PC-9 (cell line): ENCODE measurements at regions not wholly inside any gene's neighbourhood (a gene's known extent, or its start where the extent isn't known, plus 50 kb on each side); places are given as distances from the start of the nearest gene placed in this dataset.

Source experiments
- BruUV-seq: library from RNA; stranded (reverse); fragments of 400-500 nt; replicated peaks from 2 replicates; lab custom pipeline; 2021; lab: Mats Ljungman, UMichigan
- CTCF ChIA-PET: fragments of 300-600 bp; sonication (Branson Sonifier 250); formaldehyde crosslinking; loops from one replicate; lab custom pipeline; 2022; ENCODE audit warnings: antibody characterized with exemption; lab: Charles Lee
- POLR2A ChIA-PET: fragments of 300-600 bp; sonication (Branson Sonifier 250); formaldehyde crosslinking; loops from one replicate; lab custom pipeline; 2022; ENCODE audit warnings: antibody characterized with exemption; ENCODE audit not compliant: unreplicated experiment; lab: Charles Lee
- DNase-seq, 2 experiments: peaks; one replicate each; pipeline versions ENCODE4 v3.0.0 to v3.0.0-alpha.2; 2015 to 2022; ENCODE audit warnings: mixed read lengths in 1 of 2
- H2AFZ ChIP-seq: fragments of 200-600 bp; sonication (generic); 2 replicates; pipeline ENCODE4 v1.8.1; 2017; ENCODE audit warnings: antibody characterized with exemption
- H3F3A ChIP-seq: fragments of 200-600 bp; sonication (generic); 2 replicates; pipeline ENCODE4 v1.8.1; 2017; ENCODE audit warnings: antibody characterized with exemption, mild to moderate bottlenecking, low read depth; ENCODE audit not compliant: insufficient read depth
- H3K27ac ChIP-seq: fragments of 200-600 bp; sonication (generic); 2 replicates; pipeline ENCODE4 v1.6.1; 2016; ENCODE audit warnings: mixed run types
- H3K27me3 ChIP-seq: fragments of 200-600 bp; sonication (generic); 2 replicates; pipeline ENCODE4 v1.6.1; 2016; ENCODE audit warnings: low read depth, mixed run types; ENCODE audit not compliant: insufficient read depth
- H3K36me3 ChIP-seq: fragments of 200-600 bp; sonication (generic); 2 replicates; pipeline ENCODE4 v1.6.1; 2016; ENCODE audit warnings: low read depth, mixed run types
- H3K4me1 ChIP-seq: fragments of 200-600 bp; sonication (generic); replicated peaks from 2 replicates; pipeline ENCODE4 v1.6.1; 2016; ENCODE audit warnings: mixed run types; ENCODE audit not compliant: insufficient read depth
- H3K4me2 ChIP-seq: fragments of 200-600 bp; sonication (generic); 2 replicates; pipeline ENCODE4 v1.6.1; 2017; ENCODE audit warnings: mixed run types
- H3K4me3 ChIP-seq: fragments of 200-600 bp; sonication (generic); 2 replicates; pipeline ENCODE4 v1.6.1; 2016; ENCODE audit warnings: mixed run types
- H3K79me2 ChIP-seq: fragments of 200-600 bp; sonication (generic); 2 replicates; pipeline ENCODE4 v1.6.1; 2017; ENCODE audit warnings: low read depth, mixed run types
- H3K9me2 ChIP-seq: fragments of 200-600 bp; sonication (generic); 2 replicates; pipeline ENCODE4 v1.8.1; 2017; ENCODE audit warnings: mild to moderate bottlenecking; ENCODE audit not compliant: insufficient read depth
- H3K9me3 ChIP-seq: fragments of 200-600 bp; sonication (generic); 2 replicates; pipeline ENCODE4 v1.8.1; 2016; ENCODE audit warnings: low read depth; ENCODE audit not compliant: insufficient read depth
- H4K20me1 ChIP-seq: fragments of 200-600 bp; sonication (generic); 2 replicates; pipeline ENCODE4 v1.8.1; 2017; ENCODE audit not compliant: insufficient read depth
- EZH2 ChIP-seq: fragments of 200-600 bp; sonication (generic); IDR thresholded peaks from 2 replicates; pipeline ENCODE4 v1.8.0; 2017; ENCODE audit warnings: antibody characterized with exemption, low read depth
- intact Hi-C: fragments of 100-400 bp; cut with micrococcal nuclease; formaldehyde crosslinking; loops from one replicate; pipeline ENCODE4 v1.10.0; 2022; ENCODE audit not compliant: unreplicated experiment
- TF ChIP-seq, protein P1 (sequence below): fragments of 200-600 bp; sonication (generic); conservative IDR thresholded peaks from 2 replicates; pipeline ENCODE4 v1.6.1; 2017; ENCODE audit warnings: mixed run types, antibody characterized with exemption, mild to moderate bottlenecking, moderate library complexity

DNA sequence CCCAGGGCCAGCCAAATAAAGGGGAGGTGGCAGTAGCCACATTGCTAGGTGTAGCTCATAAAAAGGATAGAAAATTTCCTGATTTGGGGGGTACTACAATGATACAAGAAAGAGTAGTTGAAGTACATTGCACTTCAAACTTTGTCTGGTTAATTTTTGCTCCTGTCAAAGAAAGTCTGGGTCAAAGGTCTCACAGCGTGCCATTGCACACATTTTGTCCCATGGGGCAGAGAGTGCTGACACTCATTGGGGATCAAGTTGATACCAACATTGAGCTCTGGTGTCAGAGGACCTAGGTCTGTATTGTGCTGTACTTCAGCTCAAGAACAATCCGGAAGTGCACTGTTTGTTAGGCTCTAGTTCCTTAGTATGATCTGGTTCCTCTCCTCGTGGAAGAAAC is 229.2 kb upstream of the AGTR2 start:
- no peak for DNase-seq
- peaks cover 23% of the 10 kb centered on the region for H3K79me2 ChIP-seq
- H3K4me3 ChIP-seq = peak overlapping the region; percentile 39; the same call in 1 of the 2 replicates
- H3K4me2 ChIP-seq = peak overlapping the region; percentile 60
- ChIA-PET POLR2A (no interaction called here), CTCF (no interaction called here)
- H3K27me3 ChIP-seq = no peaks in the 10 kb centered on the region
- no TSS peak for BruUV-seq
- H3F3A ChIP-seq = peaks cover 17% of the 10 kb centered on the region
- TF ChIP-seq EZH2 = no peak
- TF ChIP-seq, protein P1, sequence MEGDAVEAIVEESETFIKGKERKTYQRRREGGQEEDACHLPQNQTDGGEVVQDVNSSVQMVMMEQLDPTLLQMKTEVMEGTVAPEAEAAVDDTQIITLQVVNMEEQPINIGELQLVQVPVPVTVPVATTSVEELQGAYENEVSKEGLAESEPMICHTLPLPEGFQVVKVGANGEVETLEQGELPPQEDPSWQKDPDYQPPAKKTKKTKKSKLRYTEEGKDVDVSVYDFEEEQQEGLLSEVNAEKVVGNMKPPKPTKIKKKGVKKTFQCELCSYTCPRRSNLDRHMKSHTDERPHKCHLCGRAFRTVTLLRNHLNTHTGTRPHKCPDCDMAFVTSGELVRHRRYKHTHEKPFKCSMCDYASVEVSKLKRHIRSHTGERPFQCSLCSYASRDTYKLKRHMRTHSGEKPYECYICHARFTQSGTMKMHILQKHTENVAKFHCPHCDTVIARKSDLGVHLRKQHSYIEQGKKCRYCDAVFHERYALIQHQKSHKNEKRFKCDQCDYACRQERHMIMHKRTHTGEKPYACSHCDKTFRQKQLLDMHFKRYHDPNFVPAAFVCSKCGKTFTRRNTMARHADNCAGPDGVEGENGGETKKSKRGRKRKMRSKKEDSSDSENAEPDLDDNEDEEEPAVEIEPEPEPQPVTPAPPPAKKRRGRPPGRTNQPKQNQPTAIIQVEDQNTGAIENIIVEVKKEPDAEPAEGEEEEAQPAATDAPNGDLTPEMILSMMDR = no peak
- no peaks in the 10 kb centered on the region for H3K9me2 ChIP-seq
- H3K4me1 ChIP-seq = peaks cover 28% of the 10 kb centered on the region
- 0 out of 2 replicates have a peak overlapping the region, but pooled peaks have one; percentile 4 for H3K27ac ChIP-seq
- no peak overlapping the region for H2AFZ ChIP-seq
- intact Hi-C loops = loop anchor here (10.0 kb wide), 1 partner anchor 287 kb away; no protein-coding TSS in a partner anchor
- H3K36me3 ChIP-seq = 0 out of 2 replicates have a peak, but pooled peaks cover 3% of the 10 kb centered on the region
- no peaks in the 10 kb centered on the region for H3K9me3 ChIP-seq
- 0 out of 2 replicates have a peak, but pooled peaks cover 5% of the 10 kb centered on the region for H4K20me1 ChIP-seq

GRCh38 chrX:115946059-115946458 is 224.5 kb upstream of the AGTR2 start:
- no peak overlapping the region for H3K27ac ChIP-seq
- no peaks in the 10 kb centered on the region for H3K27me3 ChIP-seq
- ChIA-PET POLR2A (no interaction called here), CTCF (no interaction called here)
- peaks cover 16% of the 10 kb centered on the region for H3K79me2 ChIP-seq
- no TSS peak for BruUV-seq
- no peak overlapping the region for H3K4me3 ChIP-seq
- intact Hi-C loops = loop anchor here (10.0 kb wide), 1 partner anchor 291 kb away; no protein-coding TSS in a partner anchor
- H3K4me1 ChIP-seq = 0 out of 2 replicates have a peak, but pooled peaks cover 3% of the 10 kb centered on the region
- no peaks in the 10 kb centered on the region for H3F3A ChIP-seq
- no peaks in the 10 kb centered on the region for H3K9me2 ChIP-seq
- TF ChIP-seq EZH2 = no peak
- TF ChIP-seq, protein P1 = no peak
- no peaks in the 10 kb centered on the region for H3K9me3 ChIP-seq
- no peak for DNase-seq
- no peaks in the 10 kb centered on the region for H3K36me3 ChIP-seq
- H4K20me1 ChIP-seq = peaks cover 7% of the 10 kb centered on the region
- H2AFZ ChIP-seq = no peak overlapping the region
- no peak overlapping the region for H3K4me2 ChIP-seq

DNA sequence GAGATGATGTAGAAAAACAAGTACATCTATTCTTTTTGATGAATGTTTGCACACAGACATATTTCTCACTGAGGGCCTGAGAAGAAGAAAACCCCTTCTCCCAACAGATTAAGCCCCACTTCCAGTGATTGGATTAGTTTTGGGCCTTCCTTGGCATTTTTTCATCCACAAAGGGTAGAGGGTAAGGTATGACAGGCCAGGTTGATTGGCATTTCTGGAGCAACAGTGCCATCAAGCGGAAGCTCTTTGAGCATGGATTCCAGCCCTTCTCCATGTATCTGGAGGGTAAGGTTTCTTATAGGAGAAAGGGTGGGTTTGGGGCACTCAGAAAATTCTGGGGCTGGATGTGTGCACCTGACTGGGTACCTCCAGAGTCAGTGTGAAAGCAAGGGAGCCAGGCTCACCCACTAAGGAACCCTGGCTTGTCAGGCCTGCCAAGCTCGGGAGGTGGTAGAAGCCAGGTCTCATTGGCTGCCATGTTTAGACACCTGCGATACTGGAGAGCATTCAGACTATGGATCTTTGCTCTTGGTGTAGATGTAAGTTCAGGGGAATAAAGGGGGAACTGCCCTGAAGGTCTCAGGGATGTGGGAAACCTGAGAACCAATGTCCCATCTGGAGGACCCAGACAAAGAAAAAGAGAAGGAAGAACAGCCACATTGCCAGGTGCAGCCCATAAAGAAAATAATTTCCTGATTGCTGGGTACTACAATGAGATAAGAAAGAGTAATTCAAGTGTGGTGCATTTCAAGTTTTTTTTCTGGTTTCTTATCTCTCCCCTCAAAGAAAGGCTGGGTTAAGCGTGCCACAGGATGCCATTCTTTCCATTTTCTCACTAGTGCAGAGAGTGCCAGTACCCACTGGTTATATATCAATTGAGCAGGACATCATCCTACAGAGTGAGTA is 222.3 kb upstream of the AGTR2 start:
- no TSS peak for BruUV-seq
- Histone ChIP-seq H2AFZ (no peak overlapping the region), H4K20me1 (peaks cover 7% of the 10 kb centered on the region), H3K27me3 (no peaks in the 10 kb centered on the region), H3F3A (no peaks in the 10 kb centered on the region), H3K4me2 (peak overlapping the region; percentile 59), H3K9me3 (no peaks in the 10 kb centered on the region), H3K36me3 (no peaks in the 10 kb centered on the region), H3K27ac (no peak overlapping the region), H3K4me1 (no peaks in the 10 kb centered on the region), H3K9me2 (no peaks in the 10 kb centered on the region), H3K79me2 (peaks cover 23% of the 10 kb centered on the region), H3K4me3 (no peak overlapping the region)
- POLR2A ChIA-PET = no interaction called here
- DNase-seq = peak; percentile 21 to 61
- TF ChIP-seq, protein P1 = peak; percentile 66
- TF ChIP-seq EZH2 = no peak
- intact Hi-C loops = loop anchor here (10.0 kb wide), 1 partner anchor 293 kb away; no protein-coding TSS in a partner anchor
- CTCF ChIA-PET = no interaction called here
